Nephron (organoid): ENCODE measurements at regions not wholly inside any gene's neighbourhood (a gene's known extent, or its start where the extent isn't known, plus 50 kb on each side); places are given as distances from the start of the nearest gene placed in this dataset.

Source experiments
- H3K27ac Mint-ChIP-seq, 3 experiments: 2 replicates each; pipeline ENCODE4 v1.8.0; 2020; ENCODE audit warnings: mixed read lengths in 3 of 3, mild to moderate bottlenecking in 2 of 3, moderate library complexity in 1 of 3
- H3K27me3 Mint-ChIP-seq: 2 replicates; pipeline ENCODE4 v1.8.0; 2021; ENCODE audit warnings: low read depth, mild to moderate bottlenecking, moderate library complexity, mixed read lengths
- H3K36me3 Mint-ChIP-seq: 2 replicates; pipeline ENCODE4 v1.8.0; 2020; ENCODE audit warnings: low read depth, mixed read lengths
- H3K4me1 Mint-ChIP-seq: 2 replicates; pipeline ENCODE4 v1.8.0; 2020; ENCODE audit warnings: mixed read lengths
- H3K4me3 Mint-ChIP-seq, 3 experiments: 2 replicates each; pipeline ENCODE4 v1.8.0; 2020; ENCODE audit warnings: mild to moderate bottlenecking in 3 of 3, mixed read lengths in 3 of 3, moderate library complexity in 2 of 3
- H3K9me3 Mint-ChIP-seq: 2 replicates; pipeline ENCODE4 v1.8.0; 2020; ENCODE audit warnings: mixed read lengths
- TF ChIP-seq, protein P1 (sequence below), 3 experiments: fragments of 200-600 bp; sonication (generic); IDR thresholded peaks; one replicate each; pipeline ENCODE4 v1.5.0; 2021; ENCODE audit warnings: antibody characterized with exemption in 3 of 3; ENCODE audit not compliant: unreplicated experiment in 3 of 3

DNA sequence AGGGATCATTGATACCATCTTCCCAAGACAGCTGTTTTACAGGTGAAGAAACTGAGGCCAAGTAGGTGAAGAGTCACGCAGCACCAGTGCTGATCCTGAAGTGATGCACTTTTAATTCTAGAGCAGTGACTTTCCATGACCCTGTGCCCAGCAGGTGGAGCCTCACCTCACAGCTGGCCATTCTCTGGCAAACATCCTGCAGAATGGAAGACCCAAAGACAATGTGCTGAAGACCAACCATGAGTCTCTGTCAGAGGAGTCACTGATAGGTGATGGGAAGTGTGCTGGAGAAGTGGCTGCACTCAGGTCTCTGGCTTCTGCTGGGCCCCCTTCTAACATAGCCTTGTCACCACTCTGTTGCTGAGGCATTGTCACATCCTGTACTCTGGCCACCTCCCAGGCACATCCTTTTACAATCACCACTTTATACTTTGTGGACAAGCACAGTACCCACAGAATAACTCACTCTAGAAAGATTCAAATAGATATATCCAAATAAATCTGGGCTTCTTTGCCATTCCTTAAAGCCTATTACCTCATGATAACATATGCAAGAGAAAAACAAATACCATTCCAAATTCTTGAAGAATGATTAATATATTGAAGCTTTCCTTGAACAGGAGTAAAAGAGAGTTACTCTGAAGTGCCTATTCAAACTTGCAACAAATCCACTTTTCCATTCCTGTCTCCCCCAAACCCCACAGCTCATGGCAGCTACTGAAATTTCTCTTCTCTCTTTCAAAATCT is 64.1 kb upstream of the SCOC start:
- peaks cover 3% of the 10 kb centered on the region for H3K4me1 Mint-ChIP-seq
- H3K9me3 Mint-ChIP-seq, result no peaks in the 10 kb centered on the region
- H3K27me3 Mint-ChIP-seq, result peaks cover 3% of the 10 kb centered on the region
- TF ChIP-seq, protein P1, sequence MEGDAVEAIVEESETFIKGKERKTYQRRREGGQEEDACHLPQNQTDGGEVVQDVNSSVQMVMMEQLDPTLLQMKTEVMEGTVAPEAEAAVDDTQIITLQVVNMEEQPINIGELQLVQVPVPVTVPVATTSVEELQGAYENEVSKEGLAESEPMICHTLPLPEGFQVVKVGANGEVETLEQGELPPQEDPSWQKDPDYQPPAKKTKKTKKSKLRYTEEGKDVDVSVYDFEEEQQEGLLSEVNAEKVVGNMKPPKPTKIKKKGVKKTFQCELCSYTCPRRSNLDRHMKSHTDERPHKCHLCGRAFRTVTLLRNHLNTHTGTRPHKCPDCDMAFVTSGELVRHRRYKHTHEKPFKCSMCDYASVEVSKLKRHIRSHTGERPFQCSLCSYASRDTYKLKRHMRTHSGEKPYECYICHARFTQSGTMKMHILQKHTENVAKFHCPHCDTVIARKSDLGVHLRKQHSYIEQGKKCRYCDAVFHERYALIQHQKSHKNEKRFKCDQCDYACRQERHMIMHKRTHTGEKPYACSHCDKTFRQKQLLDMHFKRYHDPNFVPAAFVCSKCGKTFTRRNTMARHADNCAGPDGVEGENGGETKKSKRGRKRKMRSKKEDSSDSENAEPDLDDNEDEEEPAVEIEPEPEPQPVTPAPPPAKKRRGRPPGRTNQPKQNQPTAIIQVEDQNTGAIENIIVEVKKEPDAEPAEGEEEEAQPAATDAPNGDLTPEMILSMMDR (IDR thresholded peaks at IDR 0.05; ENCODE audit: unreplicated experiment in 3 of 3), result no peak
- no peak overlapping the region for H3K27ac Mint-ChIP-seq
- H3K4me3 Mint-ChIP-seq, result no peak overlapping the region
- no peaks in the 10 kb centered on the region for H3K36me3 Mint-ChIP-seq

DNA sequence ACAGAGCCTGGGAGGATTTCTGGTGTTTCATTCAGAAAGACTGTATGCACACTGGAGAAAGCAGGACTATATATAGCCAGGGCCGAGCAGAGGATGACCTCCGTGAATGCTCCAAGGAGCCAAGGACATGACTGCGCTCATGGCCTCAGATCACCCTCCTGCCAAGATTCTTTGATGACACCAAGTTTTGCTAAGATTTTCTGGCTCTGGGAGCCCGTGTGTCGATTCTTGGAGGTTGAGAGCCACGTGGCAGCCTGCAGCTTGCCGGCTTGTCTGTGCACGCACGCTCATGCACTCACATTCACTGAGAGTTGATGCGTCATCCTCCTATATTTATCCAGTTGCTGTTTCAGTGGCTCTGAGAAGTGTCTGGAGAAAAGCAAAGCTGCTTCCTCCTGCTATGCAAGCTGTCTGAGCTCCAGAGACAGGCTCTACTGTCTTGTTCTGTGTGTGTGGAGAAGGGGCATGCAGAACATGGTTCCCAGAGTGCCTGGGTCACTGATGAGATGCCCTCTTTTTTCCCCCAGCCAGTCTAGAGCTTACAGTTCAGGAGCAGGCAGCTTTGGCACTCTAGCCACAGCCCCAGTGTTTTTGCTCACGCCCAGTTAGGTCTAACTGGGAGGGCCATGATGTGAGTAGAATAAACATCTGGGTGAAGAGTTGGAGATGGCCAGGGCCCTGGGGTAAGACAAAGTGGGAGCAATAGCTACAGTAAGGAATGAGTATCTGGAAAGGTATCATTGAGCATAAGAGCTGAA is 64.9 kb upstream of the SCOC start:
- H3K27me3 Mint-ChIP-seq, result peaks cover 3% of the 10 kb centered on the region
- H3K9me3 Mint-ChIP-seq, result no peaks in the 10 kb centered on the region
- no peaks in the 10 kb centered on the region for H3K36me3 Mint-ChIP-seq
- H3K4me1 Mint-ChIP-seq, result peaks cover 3% of the 10 kb centered on the region
- no peak overlapping the region for H3K27ac Mint-ChIP-seq
- TF ChIP-seq, protein P1 (IDR thresholded peaks at IDR 0.05; ENCODE audit: unreplicated experiment in 3 of 3), result no peak
- no peak overlapping the region for H3K4me3 Mint-ChIP-seq

DNA sequence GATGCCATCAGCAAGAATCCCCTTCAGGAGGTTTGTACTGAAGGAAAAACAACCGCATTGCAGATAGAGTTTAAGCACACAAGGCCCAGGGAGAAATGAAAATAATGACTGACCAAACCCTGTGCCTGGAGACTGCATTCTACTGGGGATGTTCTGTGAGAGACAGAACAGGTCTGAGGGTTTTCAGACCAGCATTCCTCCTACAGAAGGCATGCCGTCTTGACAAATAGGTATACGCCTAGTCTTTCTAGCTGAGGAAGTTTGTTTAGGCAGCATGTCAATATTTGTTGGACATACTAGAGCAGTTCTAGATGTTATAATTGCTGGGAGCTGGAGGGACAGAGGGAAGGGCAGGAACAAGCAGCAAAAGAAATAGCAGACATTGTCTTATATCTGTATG is 68.4 kb upstream of the SCOC start:
- no peaks in the 10 kb centered on the region for H3K36me3 Mint-ChIP-seq
- H3K9me3 Mint-ChIP-seq, result no peaks in the 10 kb centered on the region

DNA sequence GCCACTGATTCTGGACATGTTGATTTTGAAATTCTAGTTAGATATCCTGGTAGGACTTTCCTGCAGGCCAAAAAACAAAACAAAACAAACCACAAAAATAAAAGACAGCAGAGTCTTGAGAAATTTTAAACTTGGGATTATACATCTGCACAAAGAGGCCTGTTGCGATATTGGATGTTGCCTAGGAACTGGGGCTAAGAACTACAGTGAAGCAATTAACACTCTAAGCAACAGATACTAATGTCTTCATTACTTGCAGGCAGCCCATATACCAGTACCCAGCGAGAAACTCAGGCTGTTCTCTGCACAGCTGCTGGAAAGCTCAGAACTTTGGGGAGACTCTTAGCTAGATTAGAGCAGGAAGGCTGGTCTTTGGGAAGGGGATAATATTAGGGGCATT is 69.1 kb upstream of the SCOC start:
- Mint-ChIP-seq H3K27me3 (peaks cover 3% of the 10 kb centered on the region), H3K9me3 (no peaks in the 10 kb centered on the region), H3K4me1 (no peaks in the 10 kb centered on the region), H3K4me3 (no peak overlapping the region), H3K36me3 (no peaks in the 10 kb centered on the region), H3K27ac (no peak overlapping the region)
- TF ChIP-seq, protein P1 (IDR thresholded peaks at IDR 0.05; ENCODE audit: unreplicated experiment in 3 of 3), result no peak

More for the DNA sequence above, 68.4 kb upstream of the SCOC start:
- Mint-ChIP-seq H3K27me3 (peaks cover 3% of the 10 kb centered on the region), H3K27ac (no peak overlapping the region), H3K4me3 (no peak overlapping the region), H3K4me1 (no peaks in the 10 kb centered on the region)
- TF ChIP-seq, protein P1 (IDR thresholded peaks at IDR 0.05; ENCODE audit: unreplicated experiment in 3 of 3), result no peak

DNA sequence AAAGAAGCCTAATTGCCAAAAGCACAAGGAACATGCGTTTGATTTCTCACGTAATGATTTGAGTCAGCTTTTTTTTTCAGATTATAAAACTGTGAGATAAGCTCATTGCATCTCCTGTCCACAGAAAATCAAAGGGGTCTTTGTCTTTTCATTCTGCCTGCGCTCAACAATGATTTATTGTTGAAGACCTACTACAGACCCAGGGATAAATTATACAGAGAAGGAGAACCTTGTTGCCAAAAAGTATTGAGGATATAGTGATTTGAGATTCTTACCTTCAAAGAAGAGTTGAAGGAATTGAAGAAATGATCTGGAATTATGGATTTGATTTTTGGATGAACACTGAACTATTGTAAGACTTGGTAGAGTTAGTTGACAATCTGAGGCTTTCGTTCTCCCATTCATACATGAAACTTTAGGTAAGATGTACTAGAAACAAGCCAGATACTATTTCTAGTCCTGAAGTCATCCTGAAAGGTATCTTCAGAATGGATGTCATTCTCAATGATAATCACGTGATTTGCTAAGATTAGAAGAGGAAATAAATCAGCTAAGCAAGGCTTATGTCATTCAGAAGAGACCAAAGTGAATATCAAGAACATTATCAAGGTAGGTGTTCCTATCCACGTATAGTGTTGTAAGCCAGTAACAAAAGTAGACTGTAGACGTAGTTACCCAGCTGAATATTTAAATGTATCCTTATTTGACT is 71.1 kb upstream of the SCOC start:
- Mint-ChIP-seq H3K4me1 (peaks cover 4% of the 10 kb centered on the region), H3K27ac (no peak overlapping the region), H3K27me3 (peaks cover 14% of the 10 kb centered on the region), H3K9me3 (no peaks in the 10 kb centered on the region), H3K4me3 (no peak overlapping the region), H3K36me3 (no peaks in the 10 kb centered on the region)
- TF ChIP-seq, protein P1 (IDR thresholded peaks at IDR 0.05; ENCODE audit: unreplicated experiment in 3 of 3), result no peak
